GM19324 (cell line): ENCODE measurements at regions not wholly inside any gene's neighbourhood (a gene's known extent, or its start where the extent isn't known, plus 50 kb on each side); places are given as distances from the start of the nearest gene placed in this dataset.
"Not testable (repeated sequence)": the region's sequence is repeated elsewhere in the genome, so short reads cannot be mapped to it uniquely, and the experiment has no call there.

Source experiments
- ATAC-seq: cut with Tn5 transposase; IDR thresholded peaks from one replicate; pipeline ENCODE4 v1.9.1; 2021; ENCODE audit warnings: mild to moderate bottlenecking, moderate library complexity; ENCODE audit not compliant: unreplicated experiment, low FRiP score

- ATAC-seq = no peak
Measured at GRCh38 chr5:148740966-148741742, 85.3 kb upstream of the ADRB2 start.

- not testable (repeated sequence) for ATAC-seq
Measured at GRCh38 chr5:148741766-148742165, 84.6 kb upstream of the ADRB2 start.

GRCh38 chr5:148744380-148744779, 82.0 kb upstream of the ADRB2 start:
- not testable (repeated sequence) for ATAC-seq

GRCh38 chr5:148746826-148747535, 79.4 kb upstream of the ADRB2 start:
- peak; percentile 83 for ATAC-seq

GRCh38 chr5:148747536-148747906, 78.9 kb upstream of the ADRB2 start:
- ATAC-seq = no peak

GRCh38 chr5:148748702-148749392, 77.6 kb upstream of the ADRB2 start:
- ATAC-seq = no peak

- ATAC-seq = no peak
Measured at GRCh38 chr5:148750614-148751013, 75.8 kb upstream of the ADRB2 start.

- no peak for ATAC-seq
Measured at GRCh38 chr5:148751025-148751424, 75.4 kb upstream of the ADRB2 start.

- ATAC-seq = not testable (repeated sequence)
Measured at GRCh38 chr5:148752375-148752774, 74.0 kb upstream of the ADRB2 start.

- ATAC-seq = no peak
Measured at GRCh38 chr5:148759101-148759500, 67.3 kb upstream of the ADRB2 start.

- ATAC-seq = peak; percentile 100
Measured at GRCh38 chr5:148760945-148761638, 65.3 kb upstream of the ADRB2 start.

GRCh38 chr5:148763996-148764395, 62.4 kb upstream of the ADRB2 start:
- ATAC-seq = no peak

- ATAC-seq = no peak
Measured at GRCh38 chr5:148765061-148765460, 61.4 kb upstream of the ADRB2 start.

GRCh38 chr5:148768806-148769415, 57.5 kb upstream of the ADRB2 start:
- ATAC-seq = no peak

- no peak for ATAC-seq
Measured at GRCh38 chr5:148769941-148770340, 56.5 kb upstream of the ADRB2 start.

GRCh38 chr5:148774313-148774712, 52.1 kb upstream of the ADRB2 start:
- ATAC-seq = no peak

GRCh38 chr5:148776261-148776660, 50.1 kb upstream of the ADRB2 start:
- no peak for ATAC-seq
